ENCODE measurements at regions not wholly inside any gene's neighbourhood (a gene's known extent, or its start where the extent isn't known, plus 50 kb on each side); places are given as distances from the start of the nearest gene placed in this dataset.

DNA sequence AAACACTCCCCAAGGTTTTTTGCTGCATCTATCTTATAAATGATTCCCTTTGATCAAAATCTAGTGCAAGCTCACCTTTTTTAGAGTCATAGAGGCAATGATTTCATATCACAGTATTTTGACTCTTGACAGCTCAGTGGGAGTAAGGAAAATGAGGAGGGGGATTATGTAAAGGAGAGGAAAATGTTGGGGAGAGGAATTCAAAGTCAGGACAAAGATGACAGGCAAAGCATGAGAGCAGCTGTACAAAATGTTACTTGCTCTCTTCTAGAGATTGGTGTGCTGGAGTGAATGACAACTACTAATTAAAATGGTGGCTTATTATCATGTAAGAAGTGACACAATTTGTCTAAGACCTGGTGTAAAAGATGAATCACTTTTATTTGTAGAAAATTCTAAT lies 644.6 kb upstream of the CHORDC1 start:
- TF ChIP-seq, protein P1, sequence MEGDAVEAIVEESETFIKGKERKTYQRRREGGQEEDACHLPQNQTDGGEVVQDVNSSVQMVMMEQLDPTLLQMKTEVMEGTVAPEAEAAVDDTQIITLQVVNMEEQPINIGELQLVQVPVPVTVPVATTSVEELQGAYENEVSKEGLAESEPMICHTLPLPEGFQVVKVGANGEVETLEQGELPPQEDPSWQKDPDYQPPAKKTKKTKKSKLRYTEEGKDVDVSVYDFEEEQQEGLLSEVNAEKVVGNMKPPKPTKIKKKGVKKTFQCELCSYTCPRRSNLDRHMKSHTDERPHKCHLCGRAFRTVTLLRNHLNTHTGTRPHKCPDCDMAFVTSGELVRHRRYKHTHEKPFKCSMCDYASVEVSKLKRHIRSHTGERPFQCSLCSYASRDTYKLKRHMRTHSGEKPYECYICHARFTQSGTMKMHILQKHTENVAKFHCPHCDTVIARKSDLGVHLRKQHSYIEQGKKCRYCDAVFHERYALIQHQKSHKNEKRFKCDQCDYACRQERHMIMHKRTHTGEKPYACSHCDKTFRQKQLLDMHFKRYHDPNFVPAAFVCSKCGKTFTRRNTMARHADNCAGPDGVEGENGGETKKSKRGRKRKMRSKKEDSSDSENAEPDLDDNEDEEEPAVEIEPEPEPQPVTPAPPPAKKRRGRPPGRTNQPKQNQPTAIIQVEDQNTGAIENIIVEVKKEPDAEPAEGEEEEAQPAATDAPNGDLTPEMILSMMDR (conservative IDR thresholded peaks at IDR 0.05; ENCODE audit: low read depth, low read length) = no peak
- DNase-seq (ENCODE audit: low read depth) = no peak

DNA sequence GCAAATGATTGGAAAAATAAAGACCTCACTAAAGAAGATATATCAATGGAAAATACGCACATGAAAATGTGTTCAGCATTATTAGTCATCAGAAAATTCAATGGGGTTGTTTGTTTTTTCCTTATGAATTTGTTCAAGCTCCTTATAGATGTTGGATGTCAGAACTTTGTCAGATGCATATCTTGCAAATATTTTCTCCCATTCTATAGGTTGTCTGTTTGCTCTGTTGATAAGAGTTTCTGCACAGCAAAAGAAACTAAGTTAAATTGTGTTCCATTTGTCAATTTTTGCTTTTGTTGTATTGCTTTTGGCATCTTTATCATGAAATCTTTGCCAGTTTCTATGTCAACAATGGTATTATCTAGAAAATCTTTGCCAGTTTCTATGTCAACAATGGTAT lies 633.9 kb upstream of the CHORDC1 start:
- DNase-seq (ENCODE audit: low read depth) = no peak
- H3K4me3 ChIP-seq (ENCODE audit: low read length) = no peak overlapping the region

More for the DNA sequence above, 644.6 kb upstream of the CHORDC1 start:
- H3K4me3 ChIP-seq (ENCODE audit: low read length) = no peak overlapping the region

DNA sequence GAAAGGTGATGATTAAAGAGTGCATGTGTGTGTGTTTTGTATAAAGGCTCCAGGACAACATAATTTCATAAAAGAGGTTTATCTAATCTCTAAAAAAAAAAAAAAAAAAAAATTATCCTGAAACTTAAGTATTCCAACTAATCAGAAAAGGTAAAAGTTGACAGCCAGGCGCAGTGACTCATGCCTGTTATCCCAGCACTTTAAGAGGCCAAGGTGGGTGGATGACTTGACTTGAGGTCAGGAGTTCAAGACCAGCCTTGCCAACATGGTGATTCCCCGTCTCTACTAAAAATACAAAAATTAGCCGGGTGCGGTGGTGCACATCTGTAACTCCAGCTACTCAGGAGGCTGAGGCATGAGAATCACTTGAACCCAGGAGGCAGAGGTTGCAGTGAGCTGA lies 632.7 kb upstream of the CHORDC1 start:
- no peak for DNase-seq (ENCODE audit: low read depth)
- TF ChIP-seq, protein P1 (conservative IDR thresholded peaks at IDR 0.05; ENCODE audit: low read depth, low read length) = no peak

More for the DNA sequence above, 633.9 kb upstream of the CHORDC1 start:
- TF ChIP-seq, protein P1 (conservative IDR thresholded peaks at IDR 0.05; ENCODE audit: low read depth, low read length) = no peak

DNA sequence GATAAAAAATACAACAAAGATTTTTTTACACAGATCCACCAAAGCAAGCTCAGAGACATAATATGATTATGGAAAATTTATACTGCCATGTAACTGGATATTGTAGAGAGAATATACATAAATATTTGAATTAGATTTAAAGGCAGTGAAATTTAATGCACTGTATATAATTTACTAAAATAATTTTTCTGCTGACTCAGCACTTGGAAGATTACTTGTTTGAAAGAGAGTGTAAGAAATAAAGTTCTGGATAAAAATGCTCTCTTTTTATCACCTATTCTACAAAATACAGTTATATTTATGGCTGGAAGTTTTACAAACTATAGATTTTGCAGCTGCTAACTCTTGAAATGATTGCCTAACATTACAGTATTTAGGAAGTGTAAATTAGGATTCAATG lies 628.3 kb upstream of the CHORDC1 start:
- DNase-seq (ENCODE audit: low read depth) = no peak
- TF ChIP-seq, protein P1 (conservative IDR thresholded peaks at IDR 0.05; ENCODE audit: low read depth, low read length) = no peak
- H3K4me3 ChIP-seq (ENCODE audit: low read length) = no peak overlapping the region

More for the DNA sequence above, 632.7 kb upstream of the CHORDC1 start:
- H3K4me3 ChIP-seq (ENCODE audit: low read length) = no peak overlapping the region

DNA sequence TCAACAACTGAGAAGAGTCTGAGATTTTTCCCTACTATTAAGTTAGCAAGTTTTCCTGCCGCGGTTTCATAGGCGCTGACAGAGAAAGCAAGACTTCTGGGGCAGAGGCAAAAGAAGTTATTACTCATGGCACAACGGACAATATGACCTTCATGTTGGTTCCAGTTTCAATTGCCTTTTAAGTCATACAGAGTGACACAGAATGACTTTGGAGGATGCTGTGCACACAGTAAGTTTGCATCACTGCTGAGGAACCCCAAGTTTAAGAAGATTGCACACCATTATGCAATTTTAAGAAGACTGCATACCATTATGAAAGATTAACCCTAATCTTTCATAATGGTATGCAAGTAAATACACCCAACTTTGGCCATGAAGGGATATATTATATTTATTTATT lies 626.5 kb upstream of the CHORDC1 start:
- no peak for DNase-seq (ENCODE audit: low read depth)
- no peak overlapping the region for H3K4me3 ChIP-seq (ENCODE audit: low read length)
- TF ChIP-seq, protein P1 (conservative IDR thresholded peaks at IDR 0.05; ENCODE audit: low read depth, low read length) = no peak

DNA sequence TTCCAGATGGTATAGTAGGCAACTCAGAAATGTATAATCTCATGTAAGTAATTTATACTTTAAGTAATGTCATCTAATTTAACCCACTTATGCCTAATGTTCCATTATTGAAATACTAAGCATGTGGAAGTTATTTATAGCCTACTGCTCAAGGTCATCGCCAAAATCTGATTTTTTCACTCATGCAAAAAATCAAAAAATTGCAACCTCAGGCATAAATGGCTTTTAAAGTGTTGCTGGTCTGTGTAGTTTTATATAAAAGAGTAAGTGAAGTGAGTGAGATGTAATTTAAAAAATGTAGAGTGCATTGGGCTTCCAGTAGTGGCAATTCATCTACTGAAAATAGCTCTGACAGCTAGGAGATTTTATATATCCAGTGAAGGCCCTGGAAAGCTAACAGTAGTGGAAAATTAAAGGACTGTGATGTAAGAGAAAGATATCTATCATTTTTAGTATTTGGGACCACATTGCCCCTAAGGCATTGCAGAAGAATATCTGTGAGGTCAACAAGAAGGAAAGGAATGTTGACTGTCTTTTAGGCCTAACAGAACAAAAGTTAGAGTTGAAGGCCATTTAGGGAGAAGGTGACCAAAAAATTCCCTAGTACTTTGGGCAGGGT lies 624.5 kb upstream of the CHORDC1 start:
- no peak for DNase-seq (ENCODE audit: low read depth)
- TF ChIP-seq, protein P1 (conservative IDR thresholded peaks at IDR 0.05; ENCODE audit: low read depth, low read length) = no peak
- H3K4me3 ChIP-seq (ENCODE audit: low read length) = no peak overlapping the region

DNA sequence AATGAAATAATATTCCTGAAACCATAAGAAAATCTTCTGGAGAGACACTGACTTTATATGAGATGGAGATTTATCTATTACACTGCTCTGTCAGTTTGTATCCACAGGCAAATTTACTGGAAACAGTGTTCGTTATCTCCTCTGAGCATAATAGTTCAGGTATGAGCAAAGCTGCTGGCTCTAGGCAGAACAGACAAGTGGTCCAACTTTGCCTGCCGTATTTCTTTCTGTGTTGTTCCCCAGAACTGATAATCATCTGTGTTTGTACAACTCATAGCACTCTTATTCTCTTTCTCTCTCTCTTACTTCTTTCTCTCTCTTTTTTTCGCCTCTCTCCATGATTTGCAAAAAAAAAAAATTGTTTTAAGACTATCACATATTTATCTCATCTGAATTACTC lies 623.8 kb upstream of the CHORDC1 start:
- TF ChIP-seq, protein P1 (conservative IDR thresholded peaks at IDR 0.05; ENCODE audit: low read depth, low read length) = no peak
- DNase-seq (ENCODE audit: low read depth) = no peak
- no peak overlapping the region for H3K4me3 ChIP-seq (ENCODE audit: low read length)

All from retinal pigment epithelial cell (primary cell).